GM13976 (cell line): ENCODE measurements at regions not wholly inside any gene's neighbourhood (a gene's known extent, or its start where the extent isn't known, plus 50 kb on each side); places are given as distances from the start of the nearest gene placed in this dataset.

Source experiments
- DNase-seq: peaks from one replicate; pipeline ENCODE4 v3.0.0; 2012; ENCODE audit warnings: low spot score
- CTCF ChIP-seq: IDR thresholded peaks from 2 replicates; pipeline ENCODE4 v1.5.1; 2012; ENCODE audit warnings: borderline replicate concordance, mild to moderate bottlenecking; ENCODE audit not compliant: insufficient read depth; ENCODE audit errors: extremely low read depth, missing control alignments, control extremely low read depth
- in situ Hi-C: fragments of 300-500 bp; cut with MboI; formaldehyde crosslinking; loops from one replicate; pipeline ENCODE4 v1.12.0; 2022; ENCODE audit warnings: low sequenced_read_pairs, mixed read lengths, inconsistent platforms; ENCODE audit not compliant: unreplicated experiment

- in situ Hi-C loops: no loop called here
- TF ChIP-seq CTCF: no peak
These were observed 161.5 kb upstream of the EPHA5 start for GRCh38 chr4:65831828-65832227.

GRCh38 chr4:65825116-65825753, 154.9 kb upstream of the EPHA5 start:
- TF ChIP-seq CTCF: no peak
- no peak for DNase-seq
- in situ Hi-C loops: no loop called here

More at GRCh38 chr4:65831828-65832227, 161.5 kb upstream of the EPHA5 start:
- DNase-seq: no peak

GRCh38 chr4:65819192-65819591, 148.9 kb upstream of the EPHA5 start:
- in situ Hi-C loops: no loop called here
- no peak for DNase-seq
- TF ChIP-seq CTCF: no peak

- in situ Hi-C loops: no loop called here
- no peak for TF ChIP-seq CTCF
- DNase-seq: no peak
These were observed 135.6 kb upstream of the EPHA5 start for GRCh38 chr4:65805936-65806335.

GRCh38 chr4:65799513-65799912, 129.2 kb upstream of the EPHA5 start:
- no peak for DNase-seq
- in situ Hi-C loops: no loop called here
- no peak for TF ChIP-seq CTCF

GRCh38 chr4:65798498-65799127, 128.3 kb upstream of the EPHA5 start:
- in situ Hi-C loops: no loop called here
- no peak for DNase-seq
- TF ChIP-seq CTCF: no peak
